Activated CD4-positive, alpha-beta T cell treated with anti-CD3 and anti-CD28 coated beads, Interleukin-2, amount 50 U/mL, for 1 hour (primary cell): ENCODE measurements at regions not wholly inside any gene's neighbourhood (a gene's known extent, or its start where the extent isn't known, plus 50 kb on each side); places are given as distances from the start of the nearest gene placed in this dataset.

Experiments used
- DNase-seq: peaks from one replicate; pipeline ENCODE4 v3.0.0-alpha.2; 2020

GRCh38 chr20:21809961-21810523 lies 104.6 kb downstream of the PAX1 start:
- DNase-seq = no peak

- peak; percentile 7 for DNase-seq
These were observed 103.6 kb downstream of the PAX1 start for GRCh38 chr20:21808863-21809664.

GRCh38 chr20:21808139-21808538 lies 102.7 kb downstream of the PAX1 start:
- DNase-seq = no peak

- no peak for DNase-seq
These were observed 99.3 kb downstream of the PAX1 start for GRCh38 chr20:21804802-21805201.

- DNase-seq = no peak
These were observed 95.7 kb downstream of the PAX1 start for GRCh38 chr20:21801193-21801592.

GRCh38 chr20:21798384-21798783 lies 92.9 kb downstream of the PAX1 start:
- no peak for DNase-seq

GRCh38 chr20:21796059-21796458 lies 90.6 kb downstream of the PAX1 start:
- DNase-seq = no peak

- no peak for DNase-seq
These were observed 82.6 kb downstream of the PAX1 start for GRCh38 chr20:21788082-21788481.

- DNase-seq = no peak
These were observed 76.1 kb downstream of the PAX1 start for GRCh38 chr20:21781446-21782075.

- DNase-seq = no peak
These were observed 75.1 kb downstream of the PAX1 start for GRCh38 chr20:21780528-21780927.
